CD4-positive, alpha-beta T cell treated with Interleukin-4 for 4 hours (primary cell): ENCODE measurements at regions not wholly inside any gene's neighbourhood (a gene's known extent, or its start where the extent isn't known, plus 50 kb on each side); places are given as distances from the start of the nearest gene placed in this dataset.

Source experiments
- DNase-seq: peaks from one replicate; pipeline ENCODE4 v3.0.0-alpha.2; 2020

- no peak for DNase-seq
Observed at GRCh38 chr17:14797021-14797420, 468.1 kb downstream of the PMP22 start.

GRCh38 chr17:14794961-14795360, 470.2 kb downstream of the PMP22 start:
- DNase-seq, result no peak

- DNase-seq, result no peak
Observed at GRCh38 chr17:14793237-14793636, 471.9 kb downstream of the PMP22 start.

- DNase-seq, result no peak
Observed at GRCh38 chr17:14792746-14793145, 472.4 kb downstream of the PMP22 start.

- DNase-seq, result no peak
Observed at GRCh38 chr17:14791221-14791620, 473.9 kb downstream of the PMP22 start.

GRCh38 chr17:14790521-14790920, 474.6 kb downstream of the PMP22 start:
- DNase-seq, result no peak

- DNase-seq, result no peak
Observed at GRCh38 chr17:14784997-14785696, 480.0 kb downstream of the PMP22 start.

GRCh38 chr17:14781123-14781522, 480.2 kb downstream of the HS3ST3B1 start:
- DNase-seq, result no peak

- DNase-seq, result no peak
Observed at GRCh38 chr17:14780097-14780651, 479.3 kb downstream of the HS3ST3B1 start.

GRCh38 chr17:14779241-14779640, 478.4 kb downstream of the HS3ST3B1 start:
- no peak for DNase-seq

GRCh38 chr17:14777291-14777690, 476.4 kb downstream of the HS3ST3B1 start:
- no peak for DNase-seq

GRCh38 chr17:14776791-14777190, 475.9 kb downstream of the HS3ST3B1 start:
- DNase-seq, result no peak

GRCh38 chr17:14775731-14776492, 475.0 kb downstream of the HS3ST3B1 start:
- DNase-seq, result no peak

- no peak for DNase-seq
Observed at GRCh38 chr17:14774774-14775173, 473.9 kb downstream of the HS3ST3B1 start.

GRCh38 chr17:14772776-14773175, 471.9 kb downstream of the HS3ST3B1 start:
- DNase-seq, result no peak

- DNase-seq, result no peak
Observed at GRCh38 chr17:14771543-14771942, 470.7 kb downstream of the HS3ST3B1 start.

- no peak for DNase-seq
Observed at GRCh38 chr17:14768923-14769322, 468.0 kb downstream of the HS3ST3B1 start.

GRCh38 chr17:14762736-14763479, 462.0 kb downstream of the HS3ST3B1 start:
- no peak for DNase-seq

- DNase-seq, result no peak
Observed at GRCh38 chr17:14760719-14761411, 460.0 kb downstream of the HS3ST3B1 start.

- no peak for DNase-seq
Observed at GRCh38 chr17:14760212-14760611, 459.3 kb downstream of the HS3ST3B1 start.

- no peak for DNase-seq
Observed at GRCh38 chr17:14759325-14759724, 458.4 kb downstream of the HS3ST3B1 start.

- DNase-seq, result no peak
Observed at GRCh38 chr17:14756479-14756878, 455.6 kb downstream of the HS3ST3B1 start.

- no peak for DNase-seq
Observed at GRCh38 chr17:14755002-14755401, 454.1 kb downstream of the HS3ST3B1 start.
